Islet of Langerhans (tissue), 1 donor: ENCODE measurements at regions not wholly inside any gene's neighbourhood (a gene's known extent, or its start where the extent isn't known, plus 50 kb on each side); places are given as distances from the start of the nearest gene placed in this dataset.
"Not testable (repeated sequence)": the region's sequence is repeated elsewhere in the genome, so short reads cannot be mapped to it uniquely, and the experiment has no call there.

Experiments used
- FAIRE-seq: peaks from one replicate; lab custom pipeline; 2011; peaks lifted over from hg19 to GRCh38; lab: Jason Lieb, UNC

DNA sequence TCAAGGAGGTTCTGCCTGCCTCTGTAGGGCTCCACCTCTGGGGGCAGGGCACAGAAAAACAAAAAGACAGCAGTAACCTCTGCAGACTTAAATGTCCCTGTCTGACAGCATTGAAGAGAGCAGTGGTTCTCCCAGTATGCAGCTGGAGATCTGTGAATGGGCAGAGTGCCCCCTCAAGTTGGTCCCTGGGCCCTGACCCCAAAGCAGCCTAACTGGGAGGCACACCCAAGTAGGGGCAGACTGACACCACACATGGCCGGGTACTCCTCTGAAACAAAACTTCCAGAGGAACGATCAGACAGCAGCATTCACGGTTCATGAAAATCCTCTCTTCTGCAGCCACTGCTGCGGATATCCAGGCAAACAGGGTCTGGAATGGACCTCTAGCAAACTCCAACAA is 409.2 kb downstream of the ALG10 start:
- not testable (repeated sequence) for FAIRE-seq
